HEK293 (cell line): ENCODE measurements at regions not wholly inside any gene's neighbourhood (a gene's known extent, or its start where the extent isn't known, plus 50 kb on each side); places are given as distances from the start of the nearest gene placed in this dataset.

Experiments used
- CTCF ChIA-PET: fragments of 350-600 bp; formaldehyde crosslinking; extraction: SDS; loops from one replicate; lab custom pipeline; 2021; ENCODE audit warnings: antibody characterized with exemption; lab: Yijun Ruan, JAX
- POLR2A ChIA-PET: fragments of 300-600 bp; formaldehyde crosslinking; extraction: SDS; loops from one replicate; lab custom pipeline; 2020; ENCODE audit warnings: antibody characterized with exemption, inconsistent platforms; lab: Yijun Ruan, JAX
- H3K27ac ChIP-seq: fragments of 200-500 bp; sonication (Bioruptor generic); 2 replicates; pipeline ENCODE4 v1.5.1; 2014; ENCODE audit warnings: low read depth, low read length, control low read depth, inconsistent platforms; ENCODE audit errors: extremely low read depth
- H3K36me3 ChIP-seq, 2 experiments: fragments of 200-500 bp in 1 of 2; sonication (Bioruptor generic) in 1 of 2; 1 replicate in 1 of 2; 2 replicates in 1 of 2; pipeline ENCODE4 v1.5.1; 2014 to 2017; ENCODE audit warnings: inconsistent platforms in 2 of 2, low read length in 2 of 2; ENCODE audit not compliant: control insufficient read depth in 2 of 2, insufficient read depth in 1 of 2
- H3K4me1 ChIP-seq: fragments of 200-500 bp; sonication (Bioruptor generic); 2 replicates; pipeline ENCODE4 v1.5.1; 2014; ENCODE audit warnings: mild to moderate bottlenecking, low read length, inconsistent platforms; ENCODE audit not compliant: control insufficient read depth, insufficient read depth
- H3K4me3 ChIP-seq: 2 replicates; pipeline ENCODE4 v1.5.1; 2011; ENCODE audit warnings: low read depth, mild to moderate bottlenecking, control low read depth, low read length, moderate library complexity
- H3K9me3 ChIP-seq: fragments of 200-500 bp; sonication (Bioruptor generic); 2 replicates; pipeline ENCODE4 v1.5.1; 2014; ENCODE audit warnings: low read depth, low read length, inconsistent platforms; ENCODE audit not compliant: control insufficient read depth, insufficient read depth
- MYNN ChIP-seq: fragments of 450-650 bp; formaldehyde crosslinking; IDR thresholded peaks from 2 replicates; pipeline ENCODE4 v1.5.1; 2016; ENCODE audit warnings: missing biosample characterization, missing genetic modification characterization, borderline replicate concordance
- PRDM1 ChIP-seq: fragments of 450-650 bp; formaldehyde crosslinking; IDR thresholded peaks from 2 replicates; pipeline ENCODE4; 2016; ENCODE audit warnings: missing biosample characterization, missing genetic modification characterization
- SP2 ChIP-seq: fragments of 450-650 bp; formaldehyde crosslinking; IDR thresholded peaks from 2 replicates; pipeline ENCODE4 v1.5.1; 2016; ENCODE audit warnings: missing biosample characterization, missing genetic modification characterization
- SP7 ChIP-seq: fragments of 450-650 bp; formaldehyde crosslinking; IDR thresholded peaks from 2 replicates; pipeline ENCODE4 v1.5.1; 2016; ENCODE audit warnings: missing biosample characterization, missing genetic modification characterization
- TRIM28 ChIP-seq: IDR thresholded peaks from 2 replicates; pipeline ENCODE4 v1.6.1; 2011; ENCODE audit warnings: low read length, control low read depth, borderline replicate concordance
- ZBTB8A ChIP-seq: fragments of 450-650 bp; formaldehyde crosslinking; IDR thresholded peaks from 2 replicates; pipeline ENCODE4 v1.5.1; 2016; ENCODE audit warnings: missing biosample characterization, missing genetic modification characterization
- ZNF223 ChIP-seq: fragments of 450-650 bp; formaldehyde crosslinking; IDR thresholded peaks from 2 replicates; pipeline ENCODE4 v1.5.1; 2016; ENCODE audit warnings: missing biosample characterization, missing genetic modification characterization
- ZNF398 ChIP-seq: fragments of 450-650 bp; formaldehyde crosslinking; IDR thresholded peaks from 2 replicates; pipeline ENCODE4 v1.5.1; 2017; ENCODE audit warnings: missing biosample characterization, missing genetic modification characterization
- ZNF423 ChIP-seq: fragments of 450-650 bp; formaldehyde crosslinking; IDR thresholded peaks from 2 replicates; pipeline ENCODE4 v1.5.1; 2016; ENCODE audit warnings: missing biosample characterization, missing genetic modification characterization
- ZNF548 ChIP-seq: fragments of 450-650 bp; formaldehyde crosslinking; IDR thresholded peaks from 2 replicates; pipeline ENCODE4 v1.5.1; 2016; ENCODE audit warnings: missing biosample characterization, missing genetic modification characterization
- ZNF549 ChIP-seq: fragments of 450-650 bp; IDR thresholded peaks from 2 replicates; pipeline ENCODE4 v1.5.1; 2018; ENCODE audit warnings: missing biosample characterization, missing genetic modification characterization, mild to moderate bottlenecking, inconsistent platforms, moderate library complexity
- ZNF623 ChIP-seq: fragments of 450-650 bp; formaldehyde crosslinking; IDR thresholded peaks from 2 replicates; pipeline ENCODE4 v1.5.1; 2016; ENCODE audit warnings: missing biosample characterization, missing genetic modification characterization
- ZNF660 ChIP-seq: fragments of 450-650 bp; IDR thresholded peaks from 2 replicates; pipeline ENCODE4 v1.5.1; 2018; ENCODE audit warnings: missing biosample characterization, mild to moderate bottlenecking, missing genetic modification characterization
- ZNF777 ChIP-seq: fragments of 450-650 bp; formaldehyde crosslinking; IDR thresholded peaks from 2 replicates; pipeline ENCODE4 v1.5.1; 2017; ENCODE audit warnings: missing biosample characterization, missing genetic modification characterization, borderline replicate concordance
- ZXDB ChIP-seq: fragments of 450-650 bp; formaldehyde crosslinking; IDR thresholded peaks from 2 replicates; pipeline ENCODE4 v1.5.1; 2016; ENCODE audit warnings: missing biosample characterization, missing genetic modification characterization
- TF ChIP-seq, protein P1 (sequence below): fragments of 450-650 bp; formaldehyde crosslinking; IDR thresholded peaks from 2 replicates; pipeline ENCODE4 v1.5.1; 2016; ENCODE audit warnings: missing biosample characterization, missing genetic modification characterization

DNA sequence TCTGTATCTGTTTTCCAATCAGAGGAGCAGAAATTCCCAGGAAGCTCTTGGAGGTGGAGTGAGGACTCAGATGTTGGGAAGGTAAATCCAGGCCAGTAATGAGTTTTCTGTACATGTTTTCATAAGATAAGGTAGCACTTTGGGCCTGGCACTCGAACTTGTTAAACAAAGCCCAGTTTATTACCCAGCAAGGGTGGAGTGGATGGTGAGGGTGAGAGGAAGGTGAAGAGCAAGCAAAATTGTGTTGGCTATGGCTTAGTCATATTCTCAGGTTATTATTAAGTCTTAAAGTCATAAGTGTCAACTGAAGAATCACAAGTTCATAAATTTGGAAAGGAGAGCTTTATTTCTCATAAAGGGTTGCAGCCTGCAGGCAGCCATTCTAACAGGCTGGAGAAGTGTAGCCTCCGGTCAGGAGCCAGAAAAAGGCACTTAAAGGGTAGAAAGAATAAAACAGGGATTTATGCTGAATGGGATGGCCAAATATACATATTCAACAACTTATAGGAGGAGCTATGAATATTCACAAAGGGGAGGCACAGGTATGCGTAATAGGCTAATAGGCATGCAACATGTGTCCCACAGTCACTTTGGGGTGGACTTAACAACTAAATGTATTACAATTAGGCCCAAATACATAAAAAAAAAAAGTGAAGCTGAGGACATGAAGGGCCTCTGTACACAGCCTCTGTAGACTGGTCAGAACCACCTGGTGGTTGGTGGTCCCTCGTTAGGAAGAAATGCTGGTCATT, 523.9 kb downstream of the LMO4 start (continued):
- TF ChIP-seq ZNF548 (tag by site-specific recombination) = no peak
- TF ChIP-seq ZXDB (tag by site-specific recombination) = peak; percentile 59
- no peak for TF ChIP-seq SP2 (tag by site-specific recombination)

DNA sequence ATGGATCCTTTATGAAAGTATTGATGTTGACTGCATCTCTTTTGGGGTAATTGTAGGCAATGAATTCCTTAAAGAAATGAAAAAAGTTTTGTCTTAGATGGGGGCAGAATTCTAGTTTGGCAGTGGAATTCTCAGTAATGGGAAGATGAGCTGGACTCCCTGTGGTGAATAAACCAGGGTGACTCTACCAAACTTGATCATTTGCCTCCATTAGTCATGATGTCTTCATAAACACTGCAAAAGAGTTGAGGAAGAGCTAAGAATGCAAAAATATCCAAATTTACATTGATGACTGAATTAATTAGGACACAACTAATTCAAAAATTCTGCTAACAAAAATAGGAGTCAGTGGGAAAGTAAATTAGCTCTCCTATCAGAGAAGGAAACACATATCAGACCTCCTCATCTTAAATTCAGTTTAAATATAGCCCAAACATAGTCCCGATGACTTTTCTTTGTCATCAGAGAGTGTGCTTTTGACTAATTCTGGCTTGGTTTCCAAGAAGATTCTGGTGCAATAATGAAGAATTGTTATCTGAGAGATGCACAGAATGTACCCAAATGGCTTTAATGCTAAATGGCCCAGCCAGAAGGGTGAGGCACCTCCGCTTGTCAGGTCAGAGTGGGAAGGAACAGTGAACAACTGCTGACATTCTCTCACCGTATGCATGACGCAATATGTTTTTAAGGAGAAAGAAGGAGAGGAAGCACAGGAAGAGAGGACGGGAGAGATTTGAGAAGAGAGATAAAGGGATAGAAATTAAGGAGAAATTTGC, 525.1 kb downstream of the LMO4 start:
- no peaks in the 10 kb centered on the region for H3K36me3 ChIP-seq
- H3K27ac ChIP-seq = no peak overlapping the region; the same call in 1 of the 2 replicates
- H3K4me3 ChIP-seq = no peak overlapping the region
- POLR2A ChIA-PET = no interaction called here
- no peaks in the 10 kb centered on the region for H3K9me3 ChIP-seq
- peaks cover 21% of the 10 kb centered on the region for H3K4me1 ChIP-seq
- TF ChIP-seq ZNF660 (tag by site-specific recombination) = no peak
- TF ChIP-seq TRIM28 = peak; percentile 54; the same call in 1 of the 2 replicates
- CTCF ChIA-PET = no interaction called here

DNA sequence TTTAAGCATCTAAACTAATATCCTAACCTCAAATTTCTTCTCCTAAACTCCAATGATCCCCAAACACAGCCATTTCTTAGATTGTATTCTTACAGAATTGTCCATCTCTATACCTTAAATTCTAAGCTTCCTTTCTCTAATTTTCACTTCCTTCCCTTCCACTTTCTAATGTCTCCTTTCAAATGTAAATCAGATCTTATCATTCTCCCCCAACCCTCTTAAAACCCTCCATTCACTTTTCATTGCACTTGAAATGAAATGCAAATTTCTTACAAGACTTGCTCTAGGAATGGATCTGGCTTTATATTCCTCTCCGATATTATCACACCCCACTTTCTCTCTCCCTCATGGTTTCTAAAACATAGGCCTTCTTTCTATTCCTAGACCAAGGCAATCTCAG, 534.6 kb downstream of the LMO4 start:
- Histone ChIP-seq H3K4me3 (no peak overlapping the region), H3K9me3 (no peaks in the 10 kb centered on the region), H3K27ac (no peak overlapping the region), H3K4me1 (no peaks in the 10 kb centered on the region), H3K36me3 (no peaks in the 10 kb centered on the region)
- peak; percentile 81 for TF ChIP-seq PRDM1 (tag by site-specific recombination)
- no peak for TF ChIP-seq ZNF223
- CTCF ChIA-PET = no interaction called here
- POLR2A ChIA-PET = no interaction called here

DNA sequence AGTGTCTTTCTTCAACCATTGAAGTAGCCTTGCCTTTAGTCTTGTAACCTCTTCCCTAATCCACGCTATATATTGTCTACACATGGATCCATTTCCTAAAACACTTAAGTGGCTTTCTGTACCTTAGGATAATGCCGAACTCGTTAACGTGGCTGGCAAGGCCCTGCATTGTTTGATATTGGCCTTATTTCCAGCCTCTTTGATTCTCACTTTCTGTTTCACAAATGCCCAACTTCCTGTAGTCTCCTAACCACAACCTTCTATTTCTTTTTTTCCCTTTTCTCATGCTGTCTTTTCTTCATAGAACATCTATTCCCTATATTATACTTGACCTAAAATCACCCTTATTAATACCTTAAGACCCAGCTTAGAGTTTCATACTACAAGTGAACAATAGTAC, 536.0 kb downstream of the LMO4 start:
- CTCF ChIA-PET = no interaction called here
- no peaks in the 10 kb centered on the region for H3K4me1 ChIP-seq
- POLR2A ChIA-PET = no interaction called here
- TF ChIP-seq, protein P1, sequence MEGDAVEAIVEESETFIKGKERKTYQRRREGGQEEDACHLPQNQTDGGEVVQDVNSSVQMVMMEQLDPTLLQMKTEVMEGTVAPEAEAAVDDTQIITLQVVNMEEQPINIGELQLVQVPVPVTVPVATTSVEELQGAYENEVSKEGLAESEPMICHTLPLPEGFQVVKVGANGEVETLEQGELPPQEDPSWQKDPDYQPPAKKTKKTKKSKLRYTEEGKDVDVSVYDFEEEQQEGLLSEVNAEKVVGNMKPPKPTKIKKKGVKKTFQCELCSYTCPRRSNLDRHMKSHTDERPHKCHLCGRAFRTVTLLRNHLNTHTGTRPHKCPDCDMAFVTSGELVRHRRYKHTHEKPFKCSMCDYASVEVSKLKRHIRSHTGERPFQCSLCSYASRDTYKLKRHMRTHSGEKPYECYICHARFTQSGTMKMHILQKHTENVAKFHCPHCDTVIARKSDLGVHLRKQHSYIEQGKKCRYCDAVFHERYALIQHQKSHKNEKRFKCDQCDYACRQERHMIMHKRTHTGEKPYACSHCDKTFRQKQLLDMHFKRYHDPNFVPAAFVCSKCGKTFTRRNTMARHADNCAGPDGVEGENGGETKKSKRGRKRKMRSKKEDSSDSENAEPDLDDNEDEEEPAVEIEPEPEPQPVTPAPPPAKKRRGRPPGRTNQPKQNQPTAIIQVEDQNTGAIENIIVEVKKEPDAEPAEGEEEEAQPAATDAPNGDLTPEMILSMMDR (tag by site-specific recombination) = no peak
- TF ChIP-seq ZNF777 (no peak), ZNF423 (tag by site-specific recombination) (no peak), ZNF549 (no peak), MYNN (no peak), SP7 (tag by site-specific recombination) (no peak), ZNF398 (no peak), ZBTB8A (no peak), ZNF623 (tag by site-specific recombination) (no peak)
- H3K27ac ChIP-seq = no peak overlapping the region
- no peaks in the 10 kb centered on the region for H3K36me3 ChIP-seq
- no peaks in the 10 kb centered on the region for H3K9me3 ChIP-seq
- H3K4me3 ChIP-seq = no peak overlapping the region
